Peyer's patch (tissue), 4 donors: ENCODE measurements at regions not wholly inside any gene's neighbourhood (a gene's known extent, or its start where the extent isn't known, plus 50 kb on each side); places are given as distances from the start of the nearest gene placed in this dataset.

ENCODE experiments used
- DNase-seq, 3 donors: peaks; one replicate each; pipeline ENCODE4 v3.0.0-alpha.2; 2017 to 2019
- H3K27ac ChIP-seq, 4 donors: fragments of 200-600 bp; sonication (generic); one replicate each; pipeline ENCODE4 v1.5.1; 2016 to 2019
- H3K27me3 ChIP-seq, 2 donors: fragments of 200-600 bp; sonication (generic); one replicate each; pipeline ENCODE4 v1.5.1; 2019
- H3K36me3 ChIP-seq, 3 donors: fragments of 200-600 bp; sonication (generic); one replicate each; pipeline ENCODE4 v1.5.1; 2016 to 2019
- H3K4me1 ChIP-seq, 4 donors: fragments of 200-600 bp; sonication (generic); one replicate each; pipeline ENCODE4 v1.5.1; 2016 to 2019
- H3K4me3 ChIP-seq, 4 donors: fragments of 200-600 bp; sonication (generic); 1 replicate in 3 of 4; 2 replicates in 1 of 4; pipeline ENCODE4 v1.5.1; 2016 to 2019; ENCODE audit warnings: mild to moderate bottlenecking in 1 of 4
- H3K9me3 ChIP-seq, 4 donors: fragments of 200-600 bp; sonication (generic); one replicate each; pipeline ENCODE4 v1.5.1; 2016 to 2019; ENCODE audit warnings: mild to moderate bottlenecking in 1 of 4
- POLR2A ChIP-seq, 2 donors: fragments of 450-650 bp; IDR thresholded peaks; one replicate each; pipeline ENCODE4 v1.5.1; 2017; ENCODE audit warnings: antibody characterized with exemption in 2 of 2, mild to moderate bottlenecking in 2 of 2, moderate library complexity in 2 of 2
- TF ChIP-seq, protein P1 (sequence below), 6 experiments: fragments of 450-650 bp in 4 of 6; fragments of 200-600 bp in 2 of 6; sonication (generic) in 1 of 6; IDR thresholded peaks; one replicate each; pipeline ENCODE4 v1.5.1; 2017 to 2019; ENCODE audit warnings: antibody characterized with exemption in 6 of 6, mild to moderate bottlenecking in 3 of 6, moderate library complexity in 1 of 6

DNA sequence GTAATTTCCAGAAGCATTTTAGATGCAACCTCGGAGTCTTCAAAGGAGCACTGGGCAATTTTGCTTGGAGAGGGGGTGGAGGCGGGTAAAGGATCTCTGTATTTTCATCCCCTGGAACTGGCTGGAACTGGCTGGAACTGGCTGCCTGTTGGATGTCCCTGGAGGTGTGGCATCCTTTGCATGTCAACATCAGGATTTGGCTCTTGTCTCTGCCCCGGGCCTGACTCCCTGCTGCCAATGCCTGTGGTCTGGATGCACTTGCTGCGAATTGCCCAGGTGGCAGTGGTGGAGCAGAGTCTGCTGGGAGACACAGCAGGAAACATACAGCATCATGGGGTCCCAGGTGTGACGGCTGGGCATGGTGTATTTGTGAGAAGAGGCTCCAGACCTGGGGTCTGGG lies 391.3 kb downstream of the GADD45G start:
- TF ChIP-seq POLR2A (IDR thresholded peaks at IDR 0.05), result no peak
- TF ChIP-seq, protein P1, sequence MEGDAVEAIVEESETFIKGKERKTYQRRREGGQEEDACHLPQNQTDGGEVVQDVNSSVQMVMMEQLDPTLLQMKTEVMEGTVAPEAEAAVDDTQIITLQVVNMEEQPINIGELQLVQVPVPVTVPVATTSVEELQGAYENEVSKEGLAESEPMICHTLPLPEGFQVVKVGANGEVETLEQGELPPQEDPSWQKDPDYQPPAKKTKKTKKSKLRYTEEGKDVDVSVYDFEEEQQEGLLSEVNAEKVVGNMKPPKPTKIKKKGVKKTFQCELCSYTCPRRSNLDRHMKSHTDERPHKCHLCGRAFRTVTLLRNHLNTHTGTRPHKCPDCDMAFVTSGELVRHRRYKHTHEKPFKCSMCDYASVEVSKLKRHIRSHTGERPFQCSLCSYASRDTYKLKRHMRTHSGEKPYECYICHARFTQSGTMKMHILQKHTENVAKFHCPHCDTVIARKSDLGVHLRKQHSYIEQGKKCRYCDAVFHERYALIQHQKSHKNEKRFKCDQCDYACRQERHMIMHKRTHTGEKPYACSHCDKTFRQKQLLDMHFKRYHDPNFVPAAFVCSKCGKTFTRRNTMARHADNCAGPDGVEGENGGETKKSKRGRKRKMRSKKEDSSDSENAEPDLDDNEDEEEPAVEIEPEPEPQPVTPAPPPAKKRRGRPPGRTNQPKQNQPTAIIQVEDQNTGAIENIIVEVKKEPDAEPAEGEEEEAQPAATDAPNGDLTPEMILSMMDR (IDR thresholded peaks at IDR 0.05), result no peak
- Histone ChIP-seq H3K27ac (peak overlapping the region in 2 of 4 donors; percentile 43 to 45), H3K4me1 (peaks cover 8 to 66% (median 9%) of the 10 kb centered on the region in 4 donors), H3K27me3 (no peaks in the 10 kb centered on the region), H3K4me3 (no peak overlapping the region), H3K9me3 (no peaks in the 10 kb centered on the region), H3K36me3 (no peaks in the 10 kb centered on the region)
- no peak for DNase-seq

DNA sequence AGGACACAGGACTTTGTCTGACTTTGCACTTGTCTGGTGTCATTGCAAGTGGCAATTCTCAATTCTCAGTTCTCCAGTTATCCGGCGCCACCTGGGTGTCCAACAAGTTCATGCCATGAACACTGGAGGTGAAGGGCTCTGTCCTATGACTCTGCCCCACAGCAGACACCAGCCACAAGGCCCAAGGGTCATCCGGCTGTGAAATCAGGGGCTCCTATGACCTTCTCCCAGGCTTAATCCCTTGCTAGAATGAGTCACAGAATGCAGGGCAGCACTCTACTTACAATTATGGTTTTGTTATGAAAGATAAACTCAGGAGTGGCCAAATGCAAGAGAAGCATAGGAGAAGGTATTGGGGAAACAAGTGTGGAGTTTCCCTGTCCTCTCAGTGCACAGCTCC lies 392.0 kb downstream of the GADD45G start:
- TF ChIP-seq, protein P1 (IDR thresholded peaks at IDR 0.05), result peak in 3 of 6 experiments; percentile 45 to 51 (median 46)
- TF ChIP-seq POLR2A (IDR thresholded peaks at IDR 0.05), result no peak
- no peaks in the 10 kb centered on the region for H3K36me3 ChIP-seq
- H3K27ac ChIP-seq, result peak overlapping the region in 2 of 4 donors; percentile 43 to 45
- no peak overlapping the region for H3K4me3 ChIP-seq
- peak in 2 of 3 donors; percentile 67 to 70 for DNase-seq
- H3K9me3 ChIP-seq, result no peaks in the 10 kb centered on the region
- no peaks in the 10 kb centered on the region for H3K27me3 ChIP-seq
- peaks cover 8 to 70% (median 9%) of the 10 kb centered on the region in 4 donors for H3K4me1 ChIP-seq

DNA sequence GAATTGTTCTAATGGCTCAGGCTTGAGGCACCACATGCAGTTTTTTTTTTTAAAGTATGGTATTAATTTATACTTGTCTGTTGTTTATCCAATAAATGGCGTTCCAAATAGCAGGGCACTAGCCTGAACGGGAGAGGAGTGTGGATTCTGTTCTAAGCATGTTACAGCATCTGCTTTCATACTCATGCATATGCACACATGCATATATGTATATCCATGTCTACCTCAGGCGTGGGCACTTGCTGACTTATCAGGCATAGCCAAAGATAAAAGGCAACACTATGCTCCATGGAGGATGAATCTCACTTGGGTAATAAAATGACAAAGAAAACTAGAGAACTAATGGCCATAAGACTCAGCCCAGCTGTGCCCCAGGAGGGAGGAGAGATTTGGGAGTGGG lies 393.8 kb downstream of the GADD45G start:
- no peaks in the 10 kb centered on the region for H3K27me3 ChIP-seq
- peak overlapping the region in 3 of 4 donors; percentile 82 to 96 (median 92) for H3K27ac ChIP-seq
- no peaks in the 10 kb centered on the region for H3K36me3 ChIP-seq
- peaks cover 7 to 70% (median 9%) of the 10 kb centered on the region in 4 donors for H3K4me1 ChIP-seq
- TF ChIP-seq POLR2A (IDR thresholded peaks at IDR 0.05), result no peak
- TF ChIP-seq, protein P1 (IDR thresholded peaks at IDR 0.05), result no peak
- no peak overlapping the region for H3K4me3 ChIP-seq
- H3K9me3 ChIP-seq, result no peaks in the 10 kb centered on the region
- no peak for DNase-seq

DNA sequence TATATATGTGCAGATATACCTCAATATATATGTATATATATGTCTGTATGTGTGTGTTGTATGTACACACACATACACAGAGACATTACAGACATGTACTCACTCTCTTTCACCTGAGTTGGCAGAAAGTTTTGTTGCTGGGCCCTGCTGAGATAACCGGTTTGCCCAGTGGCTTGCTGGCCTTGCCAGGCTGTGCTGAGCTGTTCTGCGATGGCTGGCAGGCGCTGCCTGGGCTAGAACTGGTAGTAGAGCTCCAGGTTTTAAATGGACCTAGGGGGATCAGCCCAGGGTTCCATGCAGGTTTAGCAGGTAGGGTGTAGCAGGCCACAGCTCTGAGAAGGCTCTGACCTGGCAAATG lies 394.3 kb downstream of the GADD45G start:
- Histone ChIP-seq H3K4me3 (peak overlapping the region in 1 of 4 donors; percentile 18), H3K27ac (peak overlapping the region; percentile 82 to 96 (median 88))
- peak in 2 of 3 donors; percentile 66 to 75 for DNase-seq

DNA sequence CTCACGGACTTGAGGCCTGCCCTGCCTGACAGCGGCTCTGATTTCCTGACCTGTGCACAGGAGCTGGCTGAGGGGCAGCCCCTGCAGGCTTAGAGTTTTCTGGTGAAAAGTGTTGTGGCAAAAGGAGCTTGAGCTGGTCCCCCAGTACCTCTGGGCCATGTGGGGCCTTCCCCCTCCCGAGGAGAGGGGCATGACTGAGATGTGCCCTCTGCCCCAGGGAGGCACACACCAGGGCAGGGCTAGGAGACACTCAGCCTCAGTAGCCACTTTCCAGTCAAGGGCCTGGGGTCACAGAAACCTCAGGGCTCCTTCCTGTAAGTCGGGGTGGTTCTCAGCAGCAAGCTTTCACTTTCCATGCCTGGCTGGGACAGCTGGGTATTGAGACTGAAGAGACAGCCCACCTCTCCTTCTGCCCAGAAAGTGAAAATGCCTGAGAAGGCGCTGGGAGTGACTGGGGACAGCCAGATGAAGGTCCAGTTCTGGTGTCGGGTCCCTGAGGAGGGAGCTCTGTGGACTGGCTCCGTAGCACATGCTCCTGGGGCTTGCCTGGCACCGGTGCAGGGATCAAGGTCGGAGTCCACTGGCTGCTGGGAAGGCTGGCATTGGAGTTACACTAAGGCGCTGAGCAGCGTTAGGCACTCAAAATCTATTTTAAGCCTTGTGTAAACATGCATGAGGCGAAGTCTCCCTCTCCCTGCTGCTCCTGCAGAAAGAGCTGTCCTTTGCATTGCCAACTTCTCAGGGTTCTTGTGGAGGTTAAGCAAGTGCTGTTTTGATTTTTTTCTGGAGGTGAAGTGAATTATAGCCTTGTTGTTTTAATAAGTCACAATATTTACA lies 394.9 kb downstream of the GADD45G start:
- DNase-seq, result peak; percentile 80 to 93 (median 90)
- peak overlapping the region; percentile 2 to 37 (median 25) for H3K4me3 ChIP-seq
- no peaks in the 10 kb centered on the region for H3K9me3 ChIP-seq
- peaks cover 4 to 59% (median 9%) of the 10 kb centered on the region in 4 donors for H3K4me1 ChIP-seq
- no peaks in the 10 kb centered on the region for H3K27me3 ChIP-seq
- no peaks in the 10 kb centered on the region for H3K36me3 ChIP-seq
- H3K27ac ChIP-seq, result peak overlapping the region; percentile 82 to 96 (median 88)
- TF ChIP-seq, protein P1 (IDR thresholded peaks at IDR 0.05), result peak in 1 of 6 experiments; percentile 17
- peak in 1 of 2 donors; percentile 51 for TF ChIP-seq POLR2A (IDR thresholded peaks at IDR 0.05)

More for the DNA sequence above, 394.3 kb downstream of the GADD45G start:
- Histone ChIP-seq H3K36me3 (no peaks in the 10 kb centered on the region), H3K27me3 (no peaks in the 10 kb centered on the region), H3K4me1 (peaks cover 4 to 65% (median 9%) of the 10 kb centered on the region in 4 donors), H3K9me3 (no peaks in the 10 kb centered on the region)
- TF ChIP-seq, protein P1 (IDR thresholded peaks at IDR 0.05), result no peak
- no peak for TF ChIP-seq POLR2A (IDR thresholded peaks at IDR 0.05)
